ENCODE measurements at regions not wholly inside any gene's neighbourhood (a gene's known extent, or its start where the extent isn't known, plus 50 kb on each side); places are given as distances from the start of the nearest gene placed in this dataset.

GRCh38 chr4:27490766-27491165, 630.1 kb downstream of the STIM2 start:
- H3K27me3 ChIP-seq (ENCODE audit: control insufficient read depth in 1 of 2, insufficient read depth in 2 of 2, low read length in 2 of 2): no peaks in the 10 kb centered on the region
- ATAC-seq (ENCODE audit: poor library complexity) (no peak), DNase-seq (no peak)
- no peaks in the 10 kb centered on the region for H3K27me3 Mint-ChIP-seq
- ChIA-PET POLR2A (no interaction called here), CTCF (no interaction called here)
- no peak for TF ChIP-seq CTCF (IDR thresholded peaks at IDR 0.05)
- intact Hi-C loops (cut with DNase I, micrococcal nuclease): no loop called here
- peaks cover 2% of the 10 kb centered on the region for H3K9me3 Mint-ChIP-seq
- H3K27ac Mint-ChIP-seq: no peak overlapping the region
- H3K36me3 ChIP-seq (ENCODE audit: insufficient read depth, low read length): no peaks in the 10 kb centered on the region
- no peaks in the 10 kb centered on the region for H3K4me1 ChIP-seq (ENCODE audit: insufficient read depth, low read length)
- H3K9me3 ChIP-seq (ENCODE audit: control insufficient read depth in 1 of 2, insufficient read depth in 1 of 2, low read length in 2 of 2): no peaks in the 10 kb centered on the region
- no peak overlapping the region for H3K4me3 Mint-ChIP-seq
- no peaks in the 10 kb centered on the region for H3K4me1 Mint-ChIP-seq (ENCODE audit: low read depth)
- no peak overlapping the region for H3K27ac ChIP-seq (ENCODE audit: low read depth in 1 of 2, low read length in 2 of 2)
- H3K36me3 Mint-ChIP-seq (ENCODE audit: low read depth): no peaks in the 10 kb centered on the region
- no peak overlapping the region for H3K4me3 ChIP-seq (ENCODE audit: low read length)

GRCh38 chr4:27506401-27506800, 645.8 kb downstream of the STIM2 start:
- H3K27ac Mint-ChIP-seq: no peak overlapping the region
- no peaks in the 10 kb centered on the region for H3K36me3 Mint-ChIP-seq (ENCODE audit: low read depth)
- no peak for TF ChIP-seq CTCF (IDR thresholded peaks at IDR 0.05)
- intact Hi-C loops (cut with DNase I, micrococcal nuclease): no loop called here
- no peak overlapping the region for H3K27ac ChIP-seq (ENCODE audit: low read depth in 1 of 2, low read length in 2 of 2)
- no peaks in the 10 kb centered on the region for H3K36me3 ChIP-seq (ENCODE audit: insufficient read depth, low read length)
- peaks cover 7% of the 10 kb centered on the region for H3K9me3 Mint-ChIP-seq
- no peaks in the 10 kb centered on the region for H3K27me3 Mint-ChIP-seq
- H3K4me1 ChIP-seq (ENCODE audit: insufficient read depth, low read length): no peaks in the 10 kb centered on the region
- H3K9me3 ChIP-seq (ENCODE audit: control insufficient read depth in 1 of 2, insufficient read depth in 1 of 2, low read length in 2 of 2): no peaks in the 10 kb centered on the region
- DNase-seq (no peak), ATAC-seq (ENCODE audit: poor library complexity) (no peak)
- H3K27me3 ChIP-seq (ENCODE audit: control insufficient read depth in 1 of 2, insufficient read depth in 2 of 2, low read length in 2 of 2): no peaks in the 10 kb centered on the region
- POLR2A ChIA-PET: interaction anchor here (0.6 kb wide), 1 partner anchor 50 kb away, joined by 3 read pairs; no protein-coding TSS in a partner anchor
- no peak overlapping the region for H3K4me3 ChIP-seq (ENCODE audit: low read length)
- CTCF ChIA-PET: no interaction called here
- H3K4me1 Mint-ChIP-seq (ENCODE audit: low read depth): no peaks in the 10 kb centered on the region
- no peak overlapping the region for H3K4me3 Mint-ChIP-seq

GRCh38 chr4:27514711-27515110, 654.1 kb downstream of the STIM2 start:
- ChIA-PET POLR2A (no interaction called here), CTCF (no interaction called here)
- H3K27me3 ChIP-seq (ENCODE audit: control insufficient read depth in 1 of 2, insufficient read depth in 2 of 2, low read length in 2 of 2): no peaks in the 10 kb centered on the region
- Mint-ChIP-seq H3K4me3 (no peak overlapping the region), H3K27ac (no peak overlapping the region), H3K4me1 (ENCODE audit: low read depth) (no peaks in the 10 kb centered on the region), H3K9me3 (peaks cover 9% of the 10 kb centered on the region), H3K27me3 (no peaks in the 10 kb centered on the region), H3K36me3 (ENCODE audit: low read depth) (no peaks in the 10 kb centered on the region)
- no peaks in the 10 kb centered on the region for H3K9me3 ChIP-seq (ENCODE audit: control insufficient read depth in 1 of 2, insufficient read depth in 1 of 2, low read length in 2 of 2)
- H3K4me3 ChIP-seq (ENCODE audit: low read length): no peak overlapping the region
- intact Hi-C loops (cut with DNase I, micrococcal nuclease): no loop called here
- H3K4me1 ChIP-seq (ENCODE audit: insufficient read depth, low read length): no peaks in the 10 kb centered on the region
- no peaks in the 10 kb centered on the region for H3K36me3 ChIP-seq (ENCODE audit: insufficient read depth, low read length)
- no peak for TF ChIP-seq CTCF (IDR thresholded peaks at IDR 0.05)
- ATAC-seq (ENCODE audit: poor library complexity) (no peak), DNase-seq (no peak)
- H3K27ac ChIP-seq (ENCODE audit: low read depth in 1 of 2, low read length in 2 of 2): no peak overlapping the region

All from CD4-positive, alpha-beta T cell (primary cell).